D721Med (cell line): ENCODE measurements at regions not wholly inside any gene's neighbourhood (a gene's known extent, or its start where the extent isn't known, plus 50 kb on each side); places are given as distances from the start of the nearest gene placed in this dataset.

Source experiments
- DNase-seq: peaks from one replicate; pipeline ENCODE4 v3.0.0; 2011; ENCODE audit warnings: low spot score; ENCODE audit not compliant: insufficient read length
- FAIRE-seq: peaks from 2 replicates; lab custom pipeline; 2011; peaks lifted over from hg19 to GRCh38; lab: Jason Lieb, UNC
- TF ChIP-seq, protein P1 (sequence below): IDR thresholded peaks from 2 replicates; pipeline ENCODE4 v1.5.1; 2012; ENCODE audit warnings: mild to moderate bottlenecking, control low read depth; ENCODE audit not compliant: insufficient read depth; ENCODE audit errors: missing control alignments

DNA sequence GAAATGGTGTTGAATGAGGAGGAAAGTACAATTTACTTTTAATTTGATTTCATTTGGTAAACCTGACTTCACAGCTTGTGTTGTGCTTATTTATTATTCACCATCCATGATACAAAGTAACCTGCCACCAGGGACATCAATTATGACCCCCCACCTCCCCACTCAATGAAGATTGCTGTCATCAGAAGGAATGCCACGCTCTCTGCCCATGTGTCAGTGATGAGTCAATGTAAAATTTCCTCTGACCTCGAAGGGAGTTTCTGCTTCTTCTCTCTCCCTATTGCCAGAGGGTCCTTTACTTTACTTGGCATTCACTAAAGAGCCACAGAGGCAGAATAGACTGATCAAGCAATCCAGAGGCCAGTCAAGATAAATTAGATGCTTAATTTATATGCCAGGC is 759.7 kb downstream of the CDH11 start:
- DNase-seq (no peak), FAIRE-seq (no peak)
- TF ChIP-seq, protein P1, sequence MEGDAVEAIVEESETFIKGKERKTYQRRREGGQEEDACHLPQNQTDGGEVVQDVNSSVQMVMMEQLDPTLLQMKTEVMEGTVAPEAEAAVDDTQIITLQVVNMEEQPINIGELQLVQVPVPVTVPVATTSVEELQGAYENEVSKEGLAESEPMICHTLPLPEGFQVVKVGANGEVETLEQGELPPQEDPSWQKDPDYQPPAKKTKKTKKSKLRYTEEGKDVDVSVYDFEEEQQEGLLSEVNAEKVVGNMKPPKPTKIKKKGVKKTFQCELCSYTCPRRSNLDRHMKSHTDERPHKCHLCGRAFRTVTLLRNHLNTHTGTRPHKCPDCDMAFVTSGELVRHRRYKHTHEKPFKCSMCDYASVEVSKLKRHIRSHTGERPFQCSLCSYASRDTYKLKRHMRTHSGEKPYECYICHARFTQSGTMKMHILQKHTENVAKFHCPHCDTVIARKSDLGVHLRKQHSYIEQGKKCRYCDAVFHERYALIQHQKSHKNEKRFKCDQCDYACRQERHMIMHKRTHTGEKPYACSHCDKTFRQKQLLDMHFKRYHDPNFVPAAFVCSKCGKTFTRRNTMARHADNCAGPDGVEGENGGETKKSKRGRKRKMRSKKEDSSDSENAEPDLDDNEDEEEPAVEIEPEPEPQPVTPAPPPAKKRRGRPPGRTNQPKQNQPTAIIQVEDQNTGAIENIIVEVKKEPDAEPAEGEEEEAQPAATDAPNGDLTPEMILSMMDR: no peak

DNA sequence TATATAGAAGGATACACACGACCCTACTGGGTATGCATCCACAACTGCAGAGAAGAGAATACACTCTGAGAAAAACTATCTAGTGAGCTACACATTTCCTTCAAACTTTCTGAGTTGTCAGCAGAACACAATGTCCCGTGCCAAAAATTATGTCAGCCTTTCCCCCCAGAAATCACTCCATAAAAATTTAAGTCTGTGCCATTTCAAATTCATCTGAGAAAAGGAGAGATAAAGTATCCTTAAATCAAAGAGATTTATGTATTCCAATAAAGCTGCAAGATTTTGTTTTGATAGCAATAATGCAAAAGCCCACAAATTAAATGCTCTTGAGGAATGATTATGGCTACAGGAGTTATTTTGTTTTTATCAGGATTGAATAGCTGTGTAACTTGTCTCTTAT is 760.1 kb downstream of the CDH11 start:
- TF ChIP-seq, protein P1: no peak
- FAIRE-seq (no peak), DNase-seq (no peak)

DNA sequence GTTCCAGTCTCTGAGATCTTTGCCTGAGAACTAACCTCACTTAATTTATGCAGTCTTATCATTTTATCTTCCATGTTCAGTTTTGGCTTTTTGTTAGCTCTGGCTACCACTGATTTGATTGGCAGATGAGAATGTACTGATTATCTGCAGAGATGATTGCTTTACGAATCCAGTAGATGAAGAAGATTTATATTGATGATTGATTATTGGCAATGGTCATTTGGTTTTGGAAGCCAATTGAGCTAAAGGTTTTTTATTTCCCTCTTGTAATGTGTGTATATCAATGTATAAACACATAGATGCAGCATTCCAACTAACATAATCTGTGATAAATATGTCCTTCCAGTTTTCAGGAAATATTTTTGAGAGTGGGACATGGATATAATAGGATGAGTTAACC is 763.6 kb downstream of the CDH11 start:
- DNase-seq (no peak), FAIRE-seq (no peak)
- TF ChIP-seq, protein P1: no peak

DNA sequence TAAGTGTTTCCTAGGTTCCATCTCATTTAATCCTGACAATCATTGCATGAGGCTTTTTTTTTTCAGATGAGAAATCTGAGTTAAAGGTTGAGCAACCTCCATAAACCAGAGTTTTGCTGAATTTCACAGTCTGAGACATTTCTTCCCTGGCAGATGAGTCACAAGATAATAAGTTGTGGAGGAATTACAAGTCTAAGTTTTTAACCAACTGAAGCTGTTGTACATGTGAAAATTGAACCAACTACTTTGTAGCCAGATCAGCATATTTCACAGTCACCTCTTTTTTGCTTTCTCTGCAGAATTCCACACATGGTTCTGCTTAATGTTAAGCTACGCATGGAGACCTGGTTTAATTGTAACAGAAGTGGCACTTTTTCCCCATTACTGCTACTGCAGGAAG is 765.6 kb downstream of the CDH11 start:
- TF ChIP-seq, protein P1: no peak
- no peak for DNase-seq
- no peak for FAIRE-seq

- DNase-seq (no peak), FAIRE-seq (no peak)
- TF ChIP-seq, protein P1: no peak
Measured at GRCh38 chr16:64352246-64352645, 769.6 kb downstream of the CDH11 start.

- TF ChIP-seq, protein P1: no peak
- FAIRE-seq (no peak), DNase-seq (no peak)
Measured at GRCh38 chr16:64351121-64351520, 770.7 kb downstream of the CDH11 start.

GRCh38 chr16:64346080-64346479 is 775.8 kb downstream of the CDH11 start:
- DNase-seq (no peak), FAIRE-seq (no peak)
- TF ChIP-seq, protein P1: no peak
